ENCODE measurements at regions not wholly inside any gene's neighbourhood (a gene's known extent, or its start where the extent isn't known, plus 50 kb on each side); places are given as distances from the start of the nearest gene placed in this dataset.

GRCh38 chr6:14501914-14502313 is 384.3 kb downstream of the CD83 start:
- intact Hi-C loops (cut with micrococcal nuclease; ENCODE audit: unreplicated experiment) (no loop called here), in situ Hi-C loops (cut with MboI) (no loop called here)
- Histone ChIP-seq H3K9me3 (replicated peaks; ENCODE audit: control insufficient read depth, insufficient read depth, low read length) (no peaks in the 10 kb centered on the region), H3K27ac (ENCODE audit: control insufficient read depth, insufficient read depth) (no peak overlapping the region), H3K4me3 (no peak overlapping the region), H3K36me3 (ENCODE audit: control insufficient read depth in 2 of 2, insufficient read depth in 2 of 2, low read length in 1 of 2) (no peaks in the 10 kb centered on the region), H3K27me3 (replicated peaks in 1 of 2; ENCODE audit: control insufficient read depth in 2 of 2, insufficient read depth in 2 of 2, low read length in 1 of 2) (no peaks in the 10 kb centered on the region; a peak in 1 of 4 replicates), H4K20me1 (ENCODE audit: control insufficient read depth, insufficient read depth) (no peaks in the 10 kb centered on the region), H3K79me2 (ENCODE audit: control insufficient read depth, insufficient read depth, low read length) (no peaks in the 10 kb centered on the region), H3K4me1 (ENCODE audit: control insufficient read depth, insufficient read depth, low read length) (no peaks in the 10 kb centered on the region), H3K4me2 (ENCODE audit: control insufficient read depth, insufficient read depth) (no peak overlapping the region), H2AFZ (ENCODE audit: control insufficient read depth, low read depth, low read length) (no peak overlapping the region), H3K9ac (ENCODE audit: control insufficient read depth, insufficient read depth, low read length) (no peak overlapping the region)
- POLR2A ChIA-PET, result no interaction called here
- SMC1A ChIA-PET (ENCODE audit: uncharacterized antibody, unreplicated experiment), result interaction anchor here (1.4 kb wide), 1 partner anchor 9 kb away, joined by 4 read pairs; no protein-coding TSS in a partner anchor
- WGBS (ENCODE audit: insufficient coverage, insufficient replicate concordance, low lambda C conversion rate, missing lambda C conversion rate), result 27% methylated on average over 5 of the region's 5 CpGs
- RAD21 ChIA-PET (ENCODE audit: unreplicated experiment), result no interaction called here
- ATAC-seq (no peak), DNase-seq (ENCODE audit: low read depth, low spot score) (no peak), FAIRE-seq (no peak)
- CTCF ChIA-PET, result no interaction called here
- BruUV-seq (replicated peaks), result no TSS peak
- TF ChIP-seq ASH2L (IDR thresholded peaks at IDR 0.05; ENCODE audit: borderline replicate concordance, low read depth), result no peak
- TF ChIP-seq RELA (IDR thresholded peaks at IDR 0.05; ENCODE audit: borderline replicate concordance, partially characterized antibody), result no peak
- TF ChIP-seq RB1 (IDR thresholded peaks at IDR 0.05; ENCODE audit: borderline replicate concordance), result no peak

GRCh38 chr6:14502551-14502950 is 385.0 kb downstream of the CD83 start:
- ATAC-seq, result no peak
- H2AFZ ChIP-seq (ENCODE audit: control insufficient read depth, low read depth, low read length), result no peak overlapping the region
- no peak for DNase-seq (ENCODE audit: low read depth, low spot score)
- CTCF ChIA-PET, result no interaction called here
- WGBS (ENCODE audit: insufficient coverage, insufficient replicate concordance, low lambda C conversion rate, missing lambda C conversion rate), result 13% methylated on average over 6 of the region's 6 CpGs
- BruUV-seq (replicated peaks), result no TSS peak
- H3K27me3 ChIP-seq (replicated peaks in 1 of 2; ENCODE audit: control insufficient read depth in 2 of 2, insufficient read depth in 2 of 2, low read length in 1 of 2), result no peaks in the 10 kb centered on the region; a peak in 1 of 4 replicates
- H4K20me1 ChIP-seq (ENCODE audit: control insufficient read depth, insufficient read depth), result no peaks in the 10 kb centered on the region
- no peak overlapping the region for H3K4me3 ChIP-seq
- intact Hi-C loops (cut with micrococcal nuclease; ENCODE audit: unreplicated experiment), result no loop called here
- H3K79me2 ChIP-seq (ENCODE audit: control insufficient read depth, insufficient read depth, low read length), result no peaks in the 10 kb centered on the region
- FAIRE-seq, result no peak
- RAD21 ChIA-PET (ENCODE audit: unreplicated experiment), result no interaction called here
- H3K27ac ChIP-seq (ENCODE audit: control insufficient read depth, insufficient read depth), result no peak overlapping the region
- no peaks in the 10 kb centered on the region for H3K36me3 ChIP-seq (ENCODE audit: control insufficient read depth in 2 of 2, insufficient read depth in 2 of 2, low read length in 1 of 2)
- in situ Hi-C loops (cut with MboI), result no loop called here
- H3K9ac ChIP-seq (ENCODE audit: control insufficient read depth, insufficient read depth, low read length), result no peak overlapping the region
- H3K9me3 ChIP-seq (replicated peaks; ENCODE audit: control insufficient read depth, insufficient read depth, low read length), result no peaks in the 10 kb centered on the region
- no peak overlapping the region for H3K4me2 ChIP-seq (ENCODE audit: control insufficient read depth, insufficient read depth)
- POLR2A ChIA-PET, result no interaction called here
- SMC1A ChIA-PET (ENCODE audit: uncharacterized antibody, unreplicated experiment), result no interaction called here
- H3K4me1 ChIP-seq (ENCODE audit: control insufficient read depth, insufficient read depth, low read length), result no peaks in the 10 kb centered on the region
- no peak for TF ChIP-seq MXI1 (IDR thresholded peaks at IDR 0.05; ENCODE audit: low read depth, low read length)
- no peak for TF ChIP-seq BMI1 (IDR thresholded peaks at IDR 0.05; ENCODE audit: borderline replicate concordance)
- no peak for TF ChIP-seq MTA3 (IDR thresholded peaks at IDR 0.05; ENCODE audit: borderline replicate concordance, low read length)
- no peak for TF ChIP-seq ATF7 (IDR thresholded peaks at IDR 0.05; ENCODE audit: low read depth)
- no peak for TF ChIP-seq NFXL1 (IDR thresholded peaks at IDR 0.05; ENCODE audit: borderline replicate concordance)
- TF ChIP-seq MEF2A (IDR thresholded peaks at IDR 0.05; ENCODE audit: insufficient read depth, low read depth, low read length), result no peak
- TF ChIP-seq SREBF2 (IDR thresholded peaks at IDR 0.05; ENCODE audit: low read length), result no peak
- no peak for TF ChIP-seq USF2 (IDR thresholded peaks at IDR 0.05; ENCODE audit: borderline replicate concordance, low read depth, low read length)
- TF ChIP-seq CUX1 (IDR thresholded peaks at IDR 0.05; ENCODE audit: insufficient replicate concordance, low read depth, low read length), result no peak
- TF ChIP-seq KDM1A (IDR thresholded peaks at IDR 0.05; ENCODE audit: borderline replicate concordance), result no peak

All from GM12878 (cell line).